ENCODE measurements at regions not wholly inside any gene's neighbourhood (a gene's known extent, or its start where the extent isn't known, plus 50 kb on each side); places are given as distances from the start of the nearest gene placed in this dataset.

DNA sequence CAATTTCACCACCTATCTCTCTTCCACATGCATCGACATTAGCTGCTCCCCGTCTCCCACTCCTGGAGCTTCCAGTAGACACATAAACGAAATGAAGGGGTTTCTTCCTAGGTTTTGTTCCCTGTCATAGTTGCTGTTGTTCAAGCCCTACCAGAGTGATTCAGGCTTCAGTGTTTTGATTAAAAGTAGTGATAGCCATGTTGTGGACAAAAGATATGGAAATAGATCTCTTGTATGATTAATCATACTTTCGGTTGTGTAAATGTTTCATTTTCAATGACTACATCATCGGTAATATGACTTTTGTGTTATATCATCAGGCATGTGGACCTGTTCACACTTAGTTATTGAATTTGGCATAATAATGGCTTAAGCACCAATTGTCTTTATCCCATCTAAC, 96.5 kb upstream of the KLF3 start (continued):
- TF ChIP-seq, protein P1, sequence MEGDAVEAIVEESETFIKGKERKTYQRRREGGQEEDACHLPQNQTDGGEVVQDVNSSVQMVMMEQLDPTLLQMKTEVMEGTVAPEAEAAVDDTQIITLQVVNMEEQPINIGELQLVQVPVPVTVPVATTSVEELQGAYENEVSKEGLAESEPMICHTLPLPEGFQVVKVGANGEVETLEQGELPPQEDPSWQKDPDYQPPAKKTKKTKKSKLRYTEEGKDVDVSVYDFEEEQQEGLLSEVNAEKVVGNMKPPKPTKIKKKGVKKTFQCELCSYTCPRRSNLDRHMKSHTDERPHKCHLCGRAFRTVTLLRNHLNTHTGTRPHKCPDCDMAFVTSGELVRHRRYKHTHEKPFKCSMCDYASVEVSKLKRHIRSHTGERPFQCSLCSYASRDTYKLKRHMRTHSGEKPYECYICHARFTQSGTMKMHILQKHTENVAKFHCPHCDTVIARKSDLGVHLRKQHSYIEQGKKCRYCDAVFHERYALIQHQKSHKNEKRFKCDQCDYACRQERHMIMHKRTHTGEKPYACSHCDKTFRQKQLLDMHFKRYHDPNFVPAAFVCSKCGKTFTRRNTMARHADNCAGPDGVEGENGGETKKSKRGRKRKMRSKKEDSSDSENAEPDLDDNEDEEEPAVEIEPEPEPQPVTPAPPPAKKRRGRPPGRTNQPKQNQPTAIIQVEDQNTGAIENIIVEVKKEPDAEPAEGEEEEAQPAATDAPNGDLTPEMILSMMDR (IDR thresholded peaks at IDR 0.05 in 2 of 3, conservative IDR thresholded peaks at IDR 0.05 in 1 of 3; ENCODE audit: borderline replicate concordance in 1 of 3, insufficient read depth in 1 of 3, low read depth in 2 of 3, low read length in 2 of 3) = no peak

DNA sequence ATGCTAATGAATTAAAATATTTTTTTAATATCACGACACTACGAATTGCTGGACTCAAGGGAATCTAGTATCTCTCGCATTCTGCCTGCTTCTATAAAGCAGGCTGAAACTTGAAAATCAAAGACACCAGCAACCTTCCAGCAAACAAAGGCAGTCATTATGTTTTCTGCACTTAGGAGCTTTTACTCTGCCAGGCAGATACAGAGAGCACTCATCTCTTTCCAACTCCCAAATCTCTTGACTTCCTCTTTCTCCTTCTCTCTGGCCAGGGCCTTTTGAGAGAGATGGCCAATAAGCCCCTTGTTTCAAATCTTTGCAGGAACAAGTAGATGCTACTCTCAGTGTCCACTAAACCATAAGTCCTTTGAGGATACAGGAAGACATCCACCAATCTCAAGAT, 95.2 kb upstream of the KLF3 start:
- H3K9me2 ChIP-seq (ENCODE audit: insufficient read depth) = no peaks in the 10 kb centered on the region
- POLR2A ChIA-PET = no interaction called here
- no peaks in the 10 kb centered on the region for H3K36me3 ChIP-seq (ENCODE audit: control insufficient read depth in 1 of 2, insufficient read depth in 2 of 2, low read length in 2 of 2)
- DNase-seq (ENCODE audit: low read depth, low spot score) = no peak
- no peak overlapping the region for H3K4me3 ChIP-seq (replicated peaks in 1 of 2; ENCODE audit: low read depth in 1 of 2, low read length in 2 of 2)
- no peak overlapping the region for H2AFZ ChIP-seq (ENCODE audit: low read depth, low read length, poor library complexity, severe bottlenecking)
- TF ChIP-seq, protein P2, sequence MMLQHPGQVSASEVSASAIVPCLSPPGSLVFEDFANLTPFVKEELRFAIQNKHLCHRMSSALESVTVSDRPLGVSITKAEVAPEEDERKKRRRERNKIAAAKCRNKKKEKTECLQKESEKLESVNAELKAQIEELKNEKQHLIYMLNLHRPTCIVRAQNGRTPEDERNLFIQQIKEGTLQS (IDR thresholded peaks at IDR 0.05) = no peak
- TF ChIP-seq SRF (IDR thresholded peaks at IDR 0.05; ENCODE audit: low read depth) = no peak
- TF ChIP-seq, protein P3, sequence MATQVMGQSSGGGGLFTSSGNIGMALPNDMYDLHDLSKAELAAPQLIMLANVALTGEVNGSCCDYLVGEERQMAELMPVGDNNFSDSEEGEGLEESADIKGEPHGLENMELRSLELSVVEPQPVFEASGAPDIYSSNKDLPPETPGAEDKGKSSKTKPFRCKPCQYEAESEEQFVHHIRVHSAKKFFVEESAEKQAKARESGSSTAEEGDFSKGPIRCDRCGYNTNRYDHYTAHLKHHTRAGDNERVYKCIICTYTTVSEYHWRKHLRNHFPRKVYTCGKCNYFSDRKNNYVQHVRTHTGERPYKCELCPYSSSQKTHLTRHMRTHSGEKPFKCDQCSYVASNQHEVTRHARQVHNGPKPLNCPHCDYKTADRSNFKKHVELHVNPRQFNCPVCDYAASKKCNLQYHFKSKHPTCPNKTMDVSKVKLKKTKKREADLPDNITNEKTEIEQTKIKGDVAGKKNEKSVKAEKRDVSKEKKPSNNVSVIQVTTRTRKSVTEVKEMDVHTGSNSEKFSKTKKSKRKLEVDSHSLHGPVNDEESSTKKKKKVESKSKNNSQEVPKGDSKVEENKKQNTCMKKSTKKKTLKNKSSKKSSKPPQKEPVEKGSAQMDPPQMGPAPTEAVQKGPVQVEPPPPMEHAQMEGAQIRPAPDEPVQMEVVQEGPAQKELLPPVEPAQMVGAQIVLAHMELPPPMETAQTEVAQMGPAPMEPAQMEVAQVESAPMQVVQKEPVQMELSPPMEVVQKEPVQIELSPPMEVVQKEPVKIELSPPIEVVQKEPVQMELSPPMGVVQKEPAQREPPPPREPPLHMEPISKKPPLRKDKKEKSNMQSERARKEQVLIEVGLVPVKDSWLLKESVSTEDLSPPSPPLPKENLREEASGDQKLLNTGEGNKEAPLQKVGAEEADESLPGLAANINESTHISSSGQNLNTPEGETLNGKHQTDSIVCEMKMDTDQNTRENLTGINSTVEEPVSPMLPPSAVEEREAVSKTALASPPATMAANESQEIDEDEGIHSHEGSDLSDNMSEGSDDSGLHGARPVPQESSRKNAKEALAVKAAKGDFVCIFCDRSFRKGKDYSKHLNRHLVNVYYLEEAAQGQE (IDR thresholded peaks at IDR 0.05; ENCODE audit: low read depth) = no peak
- no peak for TF ChIP-seq EZH2 (IDR thresholded peaks at IDR 0.05)
- no peak for TF ChIP-seq SIN3A (IDR thresholded peaks at IDR 0.05; ENCODE audit: low read depth)
- TF ChIP-seq EGR1 (IDR thresholded peaks at IDR 0.05; ENCODE audit: low read depth) = no peak
- no peak for TF ChIP-seq ZNF274 (IDR thresholded peaks at IDR 0.05; ENCODE audit: low read depth, low read length)
- TF ChIP-seq FOSL1 (IDR thresholded peaks at IDR 0.05; ENCODE audit: low read depth) = no peak
- TF ChIP-seq TCF7L2 (IDR thresholded peaks at IDR 0.05; ENCODE audit: borderline replicate concordance, extremely low read depth, insufficient read depth, insufficient read length) = no peak
- TF ChIP-seq, protein P1 (IDR thresholded peaks at IDR 0.05 in 2 of 3, conservative IDR thresholded peaks at IDR 0.05 in 1 of 3; ENCODE audit: borderline replicate concordance in 1 of 3, insufficient read depth in 1 of 3, low read depth in 2 of 3, low read length in 2 of 3) = no peak
- no peak for TF ChIP-seq SP1 (IDR thresholded peaks at IDR 0.05; ENCODE audit: low read depth)
- TF ChIP-seq JUND (IDR thresholded peaks at IDR 0.05) = no peak
- no peak for TF ChIP-seq POLR2A (IDR thresholded peaks at IDR 0.05; ENCODE audit: borderline replicate concordance, extremely low read depth, insufficient read depth, insufficient read length)
- no TSS peak for BruUV-seq (replicated peaks)
- H3K4me2 ChIP-seq (ENCODE audit: low read length) = no peak overlapping the region
- H3K27me3 ChIP-seq (ENCODE audit: insufficient read depth, low read length) = no peaks in the 10 kb centered on the region
- no peak overlapping the region for H3K27ac ChIP-seq (ENCODE audit: low read depth, low read length)
- intact Hi-C loops (cut with micrococcal nuclease) = no loop called here
- RAD21 ChIA-PET (ENCODE audit: low non-redundant PET in 1 of 2, low total read pairs in 2 of 2, uncharacterized antibody in 2 of 2, unreplicated experiment in 2 of 2) = interaction anchor here in 1 of 2 experiments (0.6 kb wide), 1 partner anchor 249 kb away, joined by 3 read pairs; no protein-coding TSS in a partner anchor
- no peak overlapping the region for H3K9ac ChIP-seq (ENCODE audit: low read length)
- H3K4me1 ChIP-seq (ENCODE audit: control insufficient read depth in 1 of 2, insufficient read depth in 2 of 2, low read length in 2 of 2) = no peaks in the 10 kb centered on the region
- CTCF ChIA-PET = no interaction called here
- no peaks in the 10 kb centered on the region for H3K79me2 ChIP-seq (ENCODE audit: insufficient read depth, low read length)
- ATAC-seq = no peak
- H4K20me1 ChIP-seq (ENCODE audit: insufficient read depth) = no peaks in the 10 kb centered on the region
- no peaks in the 10 kb centered on the region for H3K9me3 ChIP-seq (ENCODE audit: control insufficient read depth in 1 of 2, insufficient read depth in 1 of 2, low read depth in 1 of 2, low read length in 2 of 2)
